Endothelial cell of umbilical vein (primary cell): ENCODE measurements at regions not wholly inside any gene's neighbourhood (a gene's known extent, or its start where the extent isn't known, plus 50 kb on each side); places are given as distances from the start of the nearest gene placed in this dataset.

Experiments
- BruUV-seq: library from RNA; stranded (reverse); fragments of 400-500 nt; replicated peaks from 2 replicates; lab custom pipeline; 2021; lab: Mats Ljungman, UMichigan
- CTCF ChIA-PET: fragments of 300-600, 350-600 bp; sonication (Branson Sonifier 250); formaldehyde crosslinking; loops from one replicate; lab custom pipeline; 2021; ENCODE audit warnings: antibody characterized with exemption, inconsistent platforms; lab: Charles Lee
- POLR2A ChIA-PET: fragments of 300-600, 350-600 bp; sonication (Branson Sonifier 250); formaldehyde crosslinking; loops from one replicate; lab custom pipeline; 2021; ENCODE audit warnings: antibody characterized with exemption, inconsistent platforms; lab: Charles Lee
- DNase-seq: peaks from one replicate; pipeline ENCODE4 v3.0.0-alpha.2; 2011; ENCODE audit warnings: low read depth, low spot score
- FAIRE-seq: peaks from 2 replicates; lab custom pipeline; 2011; peaks lifted over from hg19 to GRCh38; lab: Jason Lieb, UNC
- H2AFZ ChIP-seq: 2 replicates; pipeline ENCODE4 v1.6.0; 2012; ENCODE audit warnings: low read depth, low read length, control low read depth, inconsistent platforms
- H3K27ac ChIP-seq: 2 replicates; pipeline ENCODE4 v1.5.1; 2011; ENCODE audit warnings: low read depth, mild to moderate bottlenecking, control low read depth, low read length, moderate library complexity; ENCODE audit not compliant: insufficient read depth
- H3K27me3 ChIP-seq, 2 experiments: 2 replicates each; pipeline versions ENCODE4 v1.6.0 to v1.6.1; 2011; ENCODE audit warnings: low read length in 2 of 2, mixed read lengths in 1 of 2; ENCODE audit not compliant: control insufficient read depth in 2 of 2, insufficient read depth in 2 of 2
- H3K36me3 ChIP-seq, 2 experiments: 2 replicates in 1 of 2; 3 replicates in 1 of 2; pipeline ENCODE4 v1.5.1; 2011; ENCODE audit warnings: low read length in 2 of 2, mild to moderate bottlenecking in 1 of 2, moderate library complexity in 1 of 2; ENCODE audit not compliant: control insufficient read depth in 2 of 2, insufficient read depth in 2 of 2; ENCODE audit errors: extremely low read depth in 1 of 2
- H3K4me1 ChIP-seq: 3 replicates; pipeline ENCODE4 v1.5.1; 2011; ENCODE audit warnings: mild to moderate bottlenecking, low read length; ENCODE audit not compliant: control insufficient read depth, insufficient read depth; ENCODE audit errors: extremely low read depth
- H3K4me2 ChIP-seq: 2 replicates; pipeline ENCODE4 v1.6.1; 2011; ENCODE audit warnings: low read length, control low read depth, mixed read lengths; ENCODE audit not compliant: insufficient read depth
- H3K4me3 ChIP-seq, 3 experiments: fragments of 200-600 bp in 1 of 3; sonication (generic), shearing (Covaris generic) in 1 of 3; replicated peaks in 1 of 3; 2 replicates each; pipeline ENCODE4 v1.5.1; 2011 to 2016; ENCODE audit warnings: control low read depth in 3 of 3, low read length in 3 of 3, mild to moderate bottlenecking in 2 of 3, inconsistent platforms in 1 of 3, low read depth in 1 of 3, moderate library complexity in 1 of 3; ENCODE audit not compliant: insufficient read depth in 1 of 3
- H3K79me2 ChIP-seq: 2 replicates; pipeline ENCODE4 v1.6.0; 2012; ENCODE audit warnings: low read length, inconsistent platforms; ENCODE audit not compliant: control insufficient read depth, insufficient read depth
- H3K9ac ChIP-seq: replicated peaks from 2 replicates; pipeline ENCODE3; 2011; ENCODE audit warnings: low read length, control low read depth; ENCODE audit not compliant: insufficient read depth; ENCODE audit errors: extremely low read depth
- H3K9me1 ChIP-seq: replicated peaks from 3 replicates; pipeline ENCODE4 v1.6.0; 2011; ENCODE audit warnings: mild to moderate bottlenecking, low read length; ENCODE audit not compliant: control insufficient read depth, insufficient read depth; ENCODE audit errors: extremely low read depth
- H3K9me3 ChIP-seq: replicated peaks from 2 replicates; pipeline ENCODE4 v1.5.1; 2012; ENCODE audit warnings: low read length, inconsistent platforms; ENCODE audit not compliant: control insufficient read depth, insufficient read depth
- H4K20me1 ChIP-seq: replicated peaks from 2 replicates; pipeline ENCODE3; 2011; ENCODE audit warnings: mild to moderate bottlenecking, low read length; ENCODE audit not compliant: control insufficient read depth, insufficient read depth; ENCODE audit errors: extremely low read depth
- CTCF ChIP-seq, 2 donors: IDR thresholded peaks; 1 replicate in 1 of 2; 2 replicates in 1 of 2; pipeline ENCODE4 v1.5.1; 2011; ENCODE audit warnings: low read length in 2 of 2, mild to moderate bottlenecking in 2 of 2, moderate library complexity in 2 of 2, control low read depth in 1 of 2, inconsistent platforms in 1 of 2, low read depth in 1 of 2; ENCODE audit not compliant: insufficient read depth in 1 of 2; ENCODE audit errors: extremely low read depth in 1 of 2
- EZH2 ChIP-seq: IDR thresholded peaks from 2 replicates; pipeline ENCODE4 v1.6.1; 2012; ENCODE audit warnings: borderline replicate concordance, low read depth, mild to moderate bottlenecking, moderate library complexity, low read length, inconsistent platforms; ENCODE audit not compliant: severe bottlenecking
- FOS ChIP-seq: IDR thresholded peaks from 2 replicates; pipeline ENCODE4 v1.6.1; 2011; ENCODE audit warnings: mild to moderate bottlenecking, low read length, moderate library complexity, borderline replicate concordance; ENCODE audit not compliant: insufficient read depth
- GATA2 ChIP-seq: IDR thresholded peaks from 2 replicates; pipeline ENCODE4 v1.7.0; 2011; ENCODE audit warnings: low read depth, mild to moderate bottlenecking, moderate library complexity, mixed read lengths, low read length; ENCODE audit not compliant: insufficient read length, insufficient read depth
- JUN ChIP-seq: IDR thresholded peaks from 2 replicates; pipeline ENCODE4 v1.6.1; 2011; ENCODE audit warnings: borderline replicate concordance, low read depth; ENCODE audit not compliant: insufficient read length, insufficient read depth
- MAX ChIP-seq: IDR thresholded peaks from 2 replicates; pipeline ENCODE4 v1.6.1; 2011; ENCODE audit not compliant: insufficient read depth, insufficient read length
- MYC ChIP-seq: IDR thresholded peaks from one replicate; pipeline ENCODE4 v1.6.1; 2011; ENCODE audit warnings: mild to moderate bottlenecking, low read depth, low read length
- POLR2A ChIP-seq: IDR thresholded peaks from 2 replicates; pipeline ENCODE4 v1.6.1; 2012; ENCODE audit warnings: low read depth, mild to moderate bottlenecking, control low read depth, low read length
- POLR2AphosphoS5 ChIP-seq: IDR thresholded peaks from 2 replicates; pipeline ENCODE4 v1.6.1; 2012; ENCODE audit warnings: low read depth, mild to moderate bottlenecking, control low read depth, low read length, moderate library complexity; ENCODE audit not compliant: insufficient read depth
- dilution Hi-C: fragments of 300-500 bp; cut with MboI; formaldehyde crosslinking; loops from one replicate; pipeline ENCODE4 v1.15.0; 2019; ENCODE audit warnings: low sequenced_read_pairs; ENCODE audit not compliant: extremely low pct_ligation_motif_present
- intact Hi-C: fragments of 100-400 bp; cut with micrococcal nuclease; formaldehyde crosslinking; loops from one replicate; pipeline ENCODE4 v1.10.0; 2022

- dilution Hi-C loops: no loop called here
These were observed 129.1 kb downstream of the RGPD3 start for GRCh38 chr2:106339132-106339531.

More at GRCh38 chr2:106339132-106339531, 129.1 kb downstream of the RGPD3 start:
- intact Hi-C loops: no loop called here
- Histone ChIP-seq H3K4me1 (no peaks in the 10 kb centered on the region), H3K79me2 (no peaks in the 10 kb centered on the region), H3K4me2 (no peak overlapping the region), H3K27me3 (no peaks in the 10 kb centered on the region), H3K9me1 (no peaks in the 10 kb centered on the region), H3K9me3 (peaks cover 2% of the 10 kb centered on the region), H3K36me3 (no peaks in the 10 kb centered on the region), H4K20me1 (no peaks in the 10 kb centered on the region), H3K9ac (no peak overlapping the region), H2AFZ (no peak overlapping the region), H3K4me3 (no peak overlapping the region), H3K27ac (no peak overlapping the region)
- POLR2A ChIA-PET: no interaction called here
- FAIRE-seq (no peak), DNase-seq (no peak)
- BruUV-seq: no TSS peak
- TF ChIP-seq GATA2: no peak
- TF ChIP-seq CTCF (IDR thresholded peaks at IDR 0.05; ENCODE audit: extremely low read depth in 1 of 2, insufficient read depth in 1 of 2, low read depth in 1 of 2, low read length in 2 of 2): no peak
- no peak for TF ChIP-seq POLR2A
- no peak for TF ChIP-seq MAX
- TF ChIP-seq MYC: no peak
- TF ChIP-seq POLR2AphosphoS5: no peak
- TF ChIP-seq FOS: no peak
- no peak for TF ChIP-seq EZH2
- TF ChIP-seq JUN: no peak
- CTCF ChIA-PET: no interaction called here
